NCI-H526 treated with DMSO at 0.1 percent for 48 hours (cell line): ENCODE measurements at regions not wholly inside any gene's neighbourhood (a gene's known extent, or its start where the extent isn't known, plus 50 kb on each side); places are given as distances from the start of the nearest gene placed in this dataset.
A peak's percentile ranks its signal among the peaks of the same experiment; 100 is the strongest.

Experiments used
- DNase-seq: peaks from one replicate; lab custom pipeline; 2025; lab: John Stamatoyannopoulos, UW

GRCh38 chr2:111695441-111696007 lies 188.5 kb downstream of the ANAPC1 start:
- no peak for DNase-seq

DNA sequence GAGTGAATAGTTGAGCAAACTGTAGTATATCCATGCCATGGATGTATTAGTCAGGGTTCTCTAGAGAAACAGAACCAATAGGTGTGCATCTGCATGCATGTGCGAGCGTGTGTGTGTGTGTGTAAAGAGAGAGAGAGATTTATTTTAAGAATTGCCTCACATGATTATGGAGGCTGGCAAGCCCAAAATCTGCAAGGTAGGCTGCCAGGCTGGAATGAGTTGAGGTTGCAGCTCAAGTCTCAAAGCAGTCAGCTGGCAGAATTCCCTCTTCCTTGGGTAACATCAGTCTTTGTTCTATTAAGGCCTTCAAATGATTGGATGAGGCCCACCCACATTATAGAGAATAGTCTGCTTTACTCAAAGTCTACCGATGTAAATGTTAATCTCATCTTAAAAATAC lies 187.8 kb downstream of the ANAPC1 start:
- DNase-seq: no peak

DNA sequence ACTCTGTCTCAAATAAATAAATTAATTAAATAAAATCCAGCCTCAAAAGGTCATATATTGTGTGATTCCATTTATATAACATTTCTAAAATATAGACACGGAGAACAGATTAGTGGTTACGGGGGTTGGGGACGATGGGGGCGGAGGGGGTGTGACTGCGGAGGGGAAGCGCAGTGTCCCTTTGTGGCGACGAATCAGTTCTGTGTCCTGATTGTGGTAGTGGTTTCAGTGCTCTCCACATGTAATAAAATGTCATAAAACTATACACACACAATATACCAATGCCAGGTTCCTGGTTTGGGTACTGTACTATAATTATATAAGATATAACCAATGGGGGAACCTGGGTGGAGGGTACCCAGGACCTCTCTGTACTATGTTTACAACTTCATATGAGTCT lies 186.4 kb downstream of the ANAPC1 start:
- no peak for DNase-seq

GRCh38 chr2:111698089-111698488 lies 185.9 kb downstream of the ANAPC1 start:
- no peak for DNase-seq

DNA sequence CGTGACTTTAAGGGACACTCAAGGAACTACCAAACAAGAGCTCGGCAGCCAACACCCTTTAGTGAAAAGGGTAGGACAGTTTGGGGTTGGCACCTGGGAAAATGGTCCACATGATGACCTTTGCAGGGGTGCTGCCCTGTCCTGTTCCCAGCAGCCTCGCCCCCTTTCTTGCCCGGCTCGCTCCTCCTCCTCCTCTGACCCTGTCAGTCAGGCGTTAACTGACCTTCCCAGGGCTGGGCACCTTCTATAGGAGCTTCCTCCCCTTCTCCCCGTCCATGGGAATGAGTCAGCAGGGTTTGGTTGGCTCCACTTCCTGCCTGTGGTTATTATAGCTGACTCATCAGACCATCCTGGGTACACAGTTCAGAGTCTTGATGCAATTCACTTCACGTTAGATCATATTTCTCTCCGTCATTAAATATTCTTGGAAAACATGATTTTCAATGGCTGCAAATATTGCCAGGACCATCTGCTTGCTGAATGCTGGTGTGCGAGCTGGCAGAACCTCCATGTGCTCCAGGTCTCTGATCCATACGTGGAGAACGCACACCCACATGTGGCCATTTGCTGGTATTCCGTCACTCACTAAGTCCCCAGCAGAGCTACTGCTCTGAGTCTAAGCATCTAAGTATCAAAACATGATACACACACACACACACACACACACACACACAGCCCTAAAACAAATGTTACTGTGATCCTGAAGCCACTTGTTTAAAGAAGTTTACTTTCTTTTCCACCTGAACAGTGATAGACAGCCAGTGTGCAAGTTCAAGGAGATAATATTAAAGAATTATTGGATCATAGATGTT lies 185.0 kb downstream of the ANAPC1 start:
- DNase-seq: peak; percentile 63

- DNase-seq: no peak
Observed at GRCh38 chr2:111701266-111701665, 182.7 kb downstream of the ANAPC1 start.

- DNase-seq: no peak
Observed at GRCh38 chr2:111701798-111702118, 182.2 kb downstream of the ANAPC1 start.

DNA sequence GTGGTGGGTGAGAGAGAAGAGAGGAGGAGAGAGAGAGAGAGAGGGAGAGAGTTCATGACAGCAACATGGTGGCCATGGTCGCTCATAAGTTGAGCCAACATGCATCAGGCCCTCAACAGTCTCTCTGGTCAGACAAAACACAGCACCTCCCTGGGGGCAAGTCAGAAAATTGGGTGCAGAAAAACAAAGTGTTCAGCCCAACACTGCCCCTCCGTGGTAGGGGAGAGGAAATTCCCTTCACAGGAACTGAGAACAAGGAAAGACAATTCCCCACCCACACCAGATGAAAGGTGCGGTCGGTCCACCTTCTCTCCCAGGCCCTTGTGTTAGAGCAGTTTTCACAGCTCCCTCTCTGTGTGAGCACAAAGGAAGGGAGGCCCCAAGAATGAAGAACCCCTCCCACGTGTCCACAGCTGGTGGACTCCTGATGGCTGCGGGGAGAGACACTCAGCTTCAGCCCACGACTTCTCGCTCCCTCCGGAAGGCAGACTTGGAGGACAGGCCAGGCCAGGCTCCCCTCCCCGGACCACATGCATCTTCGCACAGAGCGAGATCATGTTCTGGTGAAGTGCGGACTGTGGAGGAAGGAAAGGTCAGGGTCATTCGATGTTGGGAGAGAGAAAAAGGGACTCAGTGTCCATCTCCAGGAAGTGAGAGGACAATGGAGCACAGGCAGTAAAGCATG lies 181.7 kb downstream of the ANAPC1 start:
- DNase-seq: peak; percentile 10

GRCh38 chr2:111702804-111703196 lies 181.2 kb downstream of the ANAPC1 start:
- no peak for DNase-seq

DNA sequence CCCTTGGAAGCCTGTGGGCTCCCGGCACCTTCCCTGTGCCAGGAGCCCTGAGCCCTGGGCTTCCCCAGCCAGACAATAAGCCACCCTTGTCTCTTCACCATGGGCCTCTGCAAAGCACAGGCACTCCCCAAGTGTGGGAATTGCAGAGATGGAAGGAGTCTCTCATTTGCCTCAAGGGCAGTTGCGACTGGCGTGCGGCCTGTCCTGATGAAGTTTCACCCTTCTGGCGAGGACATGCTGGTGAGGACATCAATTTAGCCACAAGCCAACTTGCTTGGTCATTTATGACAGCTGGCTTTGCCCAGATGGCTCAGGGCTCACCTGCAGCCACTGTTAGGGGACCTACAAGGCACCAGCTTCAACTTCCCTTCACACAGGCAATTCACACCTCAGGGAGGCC lies 180.2 kb downstream of the ANAPC1 start:
- no peak for DNase-seq

DNA sequence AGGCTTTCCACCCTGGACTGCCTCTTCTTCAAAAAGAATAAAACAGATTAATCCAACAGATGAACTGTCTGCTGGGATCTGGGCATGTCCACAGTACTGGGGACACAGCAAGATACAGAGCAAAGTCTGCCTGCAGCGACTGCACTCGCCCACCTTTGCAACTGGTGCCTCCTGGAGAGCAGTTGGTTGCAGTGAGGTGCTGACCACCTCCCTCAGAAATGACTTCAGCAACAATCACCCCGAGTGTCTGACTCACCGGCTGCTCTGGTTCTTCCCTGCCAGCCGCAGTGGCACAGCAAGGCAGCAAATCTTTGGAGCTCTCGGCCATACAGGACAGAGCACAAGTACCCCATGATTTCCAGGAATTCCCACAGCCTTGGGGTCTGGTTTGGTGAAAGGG lies 179.7 kb downstream of the ANAPC1 start:
- no peak for DNase-seq

DNA sequence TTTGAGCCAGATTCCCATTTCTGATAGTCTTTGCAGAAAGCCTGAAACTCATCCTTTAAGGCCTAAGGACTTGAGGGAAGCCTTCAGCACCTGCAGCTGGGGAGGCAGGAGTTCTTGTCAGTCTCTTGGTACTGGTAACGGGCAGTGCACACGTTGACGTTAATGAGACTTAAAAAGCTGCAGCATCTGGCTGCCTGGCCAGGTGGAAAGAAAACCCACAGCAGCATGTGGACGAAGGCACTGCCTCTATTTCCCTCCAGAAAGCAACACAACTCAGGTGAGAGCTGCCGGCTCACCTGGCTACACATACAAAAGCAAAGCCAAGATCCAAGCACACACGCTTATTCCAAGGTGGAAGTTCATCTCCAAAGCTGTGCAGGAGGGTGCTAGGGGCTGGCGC lies 178.8 kb downstream of the ANAPC1 start:
- no peak for DNase-seq

DNA sequence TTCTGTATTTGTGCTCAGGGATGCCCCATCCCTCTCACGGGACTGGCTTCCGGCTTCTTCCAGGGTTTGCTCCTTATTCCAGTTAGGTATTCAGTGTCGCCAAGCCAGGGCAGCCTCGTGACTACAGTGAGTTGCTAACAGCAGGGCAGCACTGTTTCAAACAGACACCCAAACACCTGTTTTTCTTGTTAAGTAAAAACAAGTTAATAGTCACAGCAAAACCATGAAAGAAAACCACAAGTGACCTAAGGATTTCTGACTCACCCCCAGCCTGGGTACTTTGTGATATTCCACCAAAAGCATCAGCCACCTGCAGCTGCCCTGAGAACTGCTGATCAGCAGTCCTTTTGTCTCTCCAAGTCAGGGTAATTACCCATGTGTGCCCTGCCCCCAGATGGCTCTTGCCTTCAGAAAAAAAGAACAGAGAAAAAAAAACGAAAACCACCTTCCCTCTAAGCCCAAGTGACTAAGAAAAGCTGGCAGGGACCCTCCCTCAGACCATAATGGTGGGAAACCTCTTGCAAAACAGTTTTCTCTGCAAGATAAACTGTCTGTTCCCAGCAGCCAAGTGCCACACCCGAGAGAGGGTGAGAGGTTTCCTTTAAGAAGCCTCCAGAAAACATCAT lies 178.2 kb downstream of the ANAPC1 start:
- DNase-seq: no peak

- DNase-seq: no peak
Observed at GRCh38 chr2:111706481-111707001, 177.5 kb downstream of the ANAPC1 start.

- no peak for DNase-seq
Observed at GRCh38 chr2:111707700-111708099, 176.3 kb downstream of the ANAPC1 start.

DNA sequence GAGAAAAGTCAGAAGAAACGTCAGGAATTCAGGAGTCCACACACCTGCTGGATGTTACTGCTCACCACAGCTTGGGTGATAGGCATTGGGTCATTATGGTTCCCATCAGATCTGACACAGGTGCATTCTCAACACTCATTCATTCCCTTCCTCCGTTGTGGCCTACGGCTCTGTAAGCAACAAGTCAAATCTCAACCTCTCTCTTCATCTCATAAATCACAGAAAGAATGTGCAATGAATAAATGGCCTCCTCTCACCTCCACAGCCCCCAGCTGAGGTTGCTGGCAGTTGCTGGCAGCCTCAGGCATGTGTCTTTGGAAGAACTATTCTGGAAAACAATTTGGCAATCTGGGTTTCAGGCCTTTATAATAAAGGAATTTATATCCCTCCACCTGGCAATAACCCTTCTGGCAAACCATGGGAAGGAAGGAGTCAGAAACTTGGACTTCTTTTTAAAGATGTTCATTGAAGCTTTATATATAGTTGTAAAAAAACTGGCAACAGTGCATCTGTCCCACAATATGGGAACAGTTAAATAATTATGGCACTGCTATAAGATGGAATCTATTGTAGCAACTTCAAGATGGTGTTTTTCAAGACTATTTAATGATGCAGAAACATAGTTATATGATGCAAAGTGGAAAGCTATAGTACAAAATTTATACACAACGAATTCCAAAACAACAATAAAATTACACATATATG lies 175.4 kb downstream of the ANAPC1 start:
- no peak for DNase-seq

DNA sequence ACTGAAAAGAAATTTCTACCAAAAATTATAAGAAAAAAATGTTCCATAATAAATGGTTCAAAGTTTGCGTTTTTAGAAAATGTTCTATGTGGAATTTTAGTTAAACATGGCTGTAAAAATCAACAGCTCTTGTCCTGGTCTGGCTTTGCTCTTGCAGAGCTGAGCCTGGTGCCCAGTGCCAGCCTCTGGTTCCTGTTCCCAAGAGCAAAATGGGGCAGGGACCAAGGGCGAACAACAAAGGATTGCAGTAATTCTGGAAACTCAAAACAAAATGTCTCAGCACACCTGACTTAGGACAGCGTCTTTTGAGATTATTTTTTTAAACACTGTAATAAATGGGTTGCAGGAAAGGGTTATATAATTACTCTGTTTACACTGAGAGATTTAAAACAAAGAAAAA lies 174.7 kb downstream of the ANAPC1 start:
- no peak for DNase-seq

DNA sequence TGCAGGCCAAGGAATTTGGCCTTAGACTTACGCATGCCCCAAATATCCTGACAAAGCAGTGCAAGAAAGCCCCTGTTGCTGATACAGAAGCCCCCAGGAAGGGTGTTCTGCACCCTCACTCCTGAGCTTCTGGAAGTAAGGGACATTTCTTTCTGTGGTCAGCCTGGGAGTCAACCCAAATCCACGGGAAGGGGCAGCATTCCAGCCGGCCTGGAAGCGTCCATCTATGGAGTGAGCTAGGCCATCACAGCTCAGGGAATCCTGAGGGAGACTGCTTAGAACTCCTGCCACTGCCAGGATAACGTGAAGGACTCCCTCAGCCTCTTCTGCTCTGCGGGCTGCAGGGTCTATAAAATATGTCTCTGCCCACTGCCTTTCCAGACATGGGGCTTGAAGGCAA lies 173.9 kb downstream of the ANAPC1 start:
- DNase-seq: no peak

GRCh38 chr2:111710613-111711012 lies 173.4 kb downstream of the ANAPC1 start:
- no peak for DNase-seq

DNA sequence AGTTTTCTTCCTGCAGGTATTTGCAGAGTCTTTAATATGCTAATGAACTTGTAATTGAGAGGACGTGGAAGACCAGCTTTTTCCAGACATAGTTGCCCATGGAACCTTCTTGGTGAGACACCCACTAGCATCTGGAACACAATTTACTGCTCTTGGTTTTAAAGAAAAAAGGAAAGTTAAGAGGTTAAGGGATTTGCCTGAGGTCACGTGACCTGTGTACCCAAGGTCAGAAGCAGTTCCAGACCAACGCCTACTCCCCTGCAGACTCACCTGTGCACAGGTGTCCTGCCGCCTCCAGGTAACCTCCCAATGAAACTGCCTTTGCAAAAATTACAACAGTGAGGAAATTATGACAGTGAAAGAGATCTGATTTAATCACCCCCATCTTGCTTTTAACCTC lies 172.7 kb downstream of the ANAPC1 start:
- no peak for DNase-seq

DNA sequence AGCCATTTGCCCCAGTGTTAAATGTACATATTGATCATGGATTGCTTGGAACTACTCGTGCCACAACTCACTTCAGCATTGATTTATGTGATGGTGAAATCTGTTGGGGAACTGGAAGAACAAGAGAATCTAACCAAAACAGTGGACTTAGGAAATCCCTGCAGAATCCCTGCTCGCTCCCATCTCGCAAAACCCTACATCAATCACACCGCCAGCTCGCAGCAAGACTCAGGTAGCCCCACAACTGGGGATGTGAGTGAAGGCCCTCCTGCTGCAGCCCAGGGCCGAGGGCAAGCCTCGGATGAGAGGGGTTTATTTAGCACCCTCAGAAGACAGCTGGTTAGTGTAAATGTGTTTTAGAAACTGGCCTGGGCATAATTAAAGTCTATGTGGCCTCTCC lies 171.6 kb downstream of the ANAPC1 start:
- DNase-seq: no peak

GRCh38 chr2:111712940-111713515 lies 171.0 kb downstream of the ANAPC1 start:
- DNase-seq: no peak
